Ovary (tissue), 7 donors: ENCODE measurements at regions not wholly inside any gene's neighbourhood (a gene's known extent, or its start where the extent isn't known, plus 50 kb on each side); places are given as distances from the start of the nearest gene placed in this dataset.

Experiments
- DNase-seq, 5 donors: peaks; one replicate each; pipeline ENCODE4 v3.0.0-alpha.2; 2019 to 2020
- H3K27ac ChIP-seq, 2 donors: fragments of 200-600 bp; one replicate each; pipeline versions ENCODE4 v1.5.1 to v1.8.0; 2019 to 2022
- H3K27me3 ChIP-seq: fragments of 200-600 bp; one replicate; pipeline ENCODE4 v1.8.0; 2022
- H3K36me3 ChIP-seq: fragments of 200-600 bp; sonication (generic); one replicate; pipeline ENCODE4 v1.5.1; 2019
- H3K4me1 ChIP-seq: one replicate; pipeline ENCODE4 v1.8.1; 2013; ENCODE audit warnings: mild to moderate bottlenecking, moderate library complexity; ENCODE audit not compliant: insufficient read depth
- H3K4me3 ChIP-seq: fragments of 200-600 bp; sonication (generic); one replicate; pipeline ENCODE4 v1.5.1; 2017
- H3K9me3 ChIP-seq, 2 donors: fragments of 200-600 bp in 1 of 2; sonication (generic) in 1 of 2; one replicate each; pipeline versions ENCODE4 v1.5.1 to v1.8.1; 2013 to 2019; ENCODE audit warnings: mild to moderate bottlenecking in 1 of 2, moderate library complexity in 1 of 2
- EP300 ChIP-seq: sonication (generic); formaldehyde crosslinking; IDR thresholded peaks from one replicate; pipeline ENCODE4 v1.6.1; 2017; ENCODE audit warnings: antibody characterized with exemption
- POLR2A ChIP-seq: fragments of 450-650 bp; IDR thresholded peaks from one replicate; pipeline ENCODE4 v1.6.1; 2017; ENCODE audit warnings: antibody characterized with exemption, mild to moderate bottlenecking, moderate library complexity
- WGBS, 3 donors: extraction: QIAGEN DNeasy Blood & Tissue Kit in 1 of 3; methylation state at CpG; one replicate each; pipeline versions ENCODE4 v1.1.5 to v1.1.7; 2013 to 2017; 5-methylcytosine and 5-hydroxymethylcytosine counted together
- intact Hi-C, 4 donors: fragments of 100-400 bp; cut with DNase I; formaldehyde crosslinking; loops; one replicate each; pipeline versions ENCODE4 v1.11.0 to v1.15.1; 2022 to 2023
- TF ChIP-seq, protein P1 (sequence below), 3 donors: fragments of 450-650 bp in 2 of 3; fragments of 200-600 bp in 1 of 3; IDR thresholded peaks; one replicate each; pipeline versions ENCODE4 v1.5.1 to v1.8.0; 2016 to 2022; ENCODE audit warnings: antibody characterized with exemption in 3 of 3, mild to moderate bottlenecking in 1 of 3
- donor health status: DM: no; HTN: no; CAD: no; lungs with moderate emphysema.
- donor health status: DM: no; HTN: no; CAD: no.
- donor health status: Bipolar disorder and iron deficiency.
- donor health status: DM: no; HTN: no; CAD: no.
- donor health status: DM: yes; HTN: yes; CAD: no.

DNA sequence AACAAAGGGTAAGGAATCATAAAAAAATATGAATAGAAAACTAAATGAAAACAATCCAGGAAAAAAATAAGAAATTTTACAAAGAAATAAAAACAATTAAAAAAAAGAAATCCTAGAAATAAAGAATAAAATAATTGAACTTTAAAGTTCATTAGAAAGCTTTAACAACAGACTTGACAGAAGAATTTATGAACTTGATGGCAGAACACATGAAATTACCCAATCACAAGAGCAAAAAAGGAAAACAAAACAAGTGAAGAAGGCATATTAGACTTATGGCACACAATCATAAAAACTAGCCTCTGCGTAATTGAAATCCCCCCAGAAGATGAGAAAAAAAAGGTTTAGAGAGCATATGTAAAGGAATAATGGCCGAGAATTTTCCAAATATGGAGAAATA, 802.5 kb upstream of the B3GALT2 start:
- no peaks in the 10 kb centered on the region for H3K36me3 ChIP-seq
- intact Hi-C loops: no loop called here
- no peak for DNase-seq
- H3K4me1 ChIP-seq: no peaks in the 10 kb centered on the region
- TF ChIP-seq, protein P1, sequence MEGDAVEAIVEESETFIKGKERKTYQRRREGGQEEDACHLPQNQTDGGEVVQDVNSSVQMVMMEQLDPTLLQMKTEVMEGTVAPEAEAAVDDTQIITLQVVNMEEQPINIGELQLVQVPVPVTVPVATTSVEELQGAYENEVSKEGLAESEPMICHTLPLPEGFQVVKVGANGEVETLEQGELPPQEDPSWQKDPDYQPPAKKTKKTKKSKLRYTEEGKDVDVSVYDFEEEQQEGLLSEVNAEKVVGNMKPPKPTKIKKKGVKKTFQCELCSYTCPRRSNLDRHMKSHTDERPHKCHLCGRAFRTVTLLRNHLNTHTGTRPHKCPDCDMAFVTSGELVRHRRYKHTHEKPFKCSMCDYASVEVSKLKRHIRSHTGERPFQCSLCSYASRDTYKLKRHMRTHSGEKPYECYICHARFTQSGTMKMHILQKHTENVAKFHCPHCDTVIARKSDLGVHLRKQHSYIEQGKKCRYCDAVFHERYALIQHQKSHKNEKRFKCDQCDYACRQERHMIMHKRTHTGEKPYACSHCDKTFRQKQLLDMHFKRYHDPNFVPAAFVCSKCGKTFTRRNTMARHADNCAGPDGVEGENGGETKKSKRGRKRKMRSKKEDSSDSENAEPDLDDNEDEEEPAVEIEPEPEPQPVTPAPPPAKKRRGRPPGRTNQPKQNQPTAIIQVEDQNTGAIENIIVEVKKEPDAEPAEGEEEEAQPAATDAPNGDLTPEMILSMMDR (IDR thresholded peaks at IDR 0.05): no peak
- TF ChIP-seq EP300 (no peak), POLR2A (no peak)
- 45 to 95% (median 74%) methylated on average over 2 of the region's 2 CpGs for WGBS, 3 donors
- no peak overlapping the region for H3K27ac ChIP-seq
- no peaks in the 10 kb centered on the region for H3K27me3 ChIP-seq
- no peak overlapping the region for H3K4me3 ChIP-seq
- H3K9me3 ChIP-seq: peaks cover 0 to 2% of the 10 kb centered on the region in 2 donors

DNA sequence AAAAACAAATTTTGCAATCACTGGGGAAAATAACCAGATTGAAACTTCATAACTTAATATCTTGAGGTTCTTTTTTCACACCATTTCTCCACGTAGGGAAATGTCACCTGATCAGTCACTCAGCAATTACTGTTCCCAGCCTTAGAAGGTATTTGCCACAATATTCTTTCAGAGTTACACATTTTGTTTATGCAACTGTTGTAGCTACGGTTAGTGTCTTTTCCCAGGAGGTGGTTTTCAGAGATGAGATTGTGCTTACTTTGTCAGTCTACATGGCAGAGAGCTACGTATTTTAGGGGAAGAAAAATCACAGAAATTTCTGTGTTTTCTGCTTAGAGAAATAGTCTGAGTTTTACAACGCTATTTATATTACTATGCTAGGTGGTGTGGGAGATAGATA, 792.8 kb upstream of the B3GALT2 start:
- DNase-seq: no peak
- no peaks in the 10 kb centered on the region for H3K4me1 ChIP-seq
- H3K27ac ChIP-seq: no peak overlapping the region
- no peaks in the 10 kb centered on the region for H3K27me3 ChIP-seq
- intact Hi-C loops: no loop called here
- TF ChIP-seq POLR2A (no peak), EP300 (no peak)
- TF ChIP-seq, protein P1 (IDR thresholded peaks at IDR 0.05): no peak
- H3K36me3 ChIP-seq: no peaks in the 10 kb centered on the region
- WGBS, 3 donors: 90 to 92% (median 90%) methylated on average over 4 of the region's 4 CpGs
- no peaks in the 10 kb centered on the region for H3K9me3 ChIP-seq
- no peak overlapping the region for H3K4me3 ChIP-seq

DNA sequence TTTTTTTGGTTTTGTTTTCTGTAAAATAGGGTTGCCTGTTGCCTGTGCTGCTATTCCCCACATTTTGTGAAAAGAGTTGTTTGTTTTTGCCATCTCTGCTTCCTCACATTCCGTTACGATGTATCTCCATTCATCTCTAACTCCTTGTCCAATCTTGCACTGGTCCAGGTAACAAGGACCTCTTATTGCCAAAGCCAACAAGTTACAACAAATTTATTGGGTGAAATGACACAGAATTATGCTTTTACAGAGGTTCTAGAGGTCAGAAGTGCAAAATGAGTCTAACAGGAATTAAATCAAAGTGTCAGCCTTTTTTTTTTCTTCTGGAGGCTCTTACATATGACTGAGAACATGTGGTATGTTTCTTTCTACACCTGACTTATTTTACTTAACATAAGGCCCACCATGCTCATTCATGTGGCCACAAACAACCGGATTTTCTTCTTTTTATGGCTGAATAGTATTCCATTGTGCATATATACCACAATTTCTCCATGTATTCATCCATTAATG, 787.9 kb upstream of the B3GALT2 start:
- no peaks in the 10 kb centered on the region for H3K9me3 ChIP-seq
- H3K36me3 ChIP-seq: no peaks in the 10 kb centered on the region
- H3K27me3 ChIP-seq: no peaks in the 10 kb centered on the region
- intact Hi-C loops: no loop called here
- TF ChIP-seq, protein P1 (IDR thresholded peaks at IDR 0.05): no peak
- no peak overlapping the region for H3K27ac ChIP-seq
- DNase-seq: no peak
- H3K4me1 ChIP-seq: no peaks in the 10 kb centered on the region
- WGBS, 3 donors: 82 to 93% (median 87%) methylated on average over 3 of the region's 3 CpGs
- H3K4me3 ChIP-seq: no peak overlapping the region

DNA sequence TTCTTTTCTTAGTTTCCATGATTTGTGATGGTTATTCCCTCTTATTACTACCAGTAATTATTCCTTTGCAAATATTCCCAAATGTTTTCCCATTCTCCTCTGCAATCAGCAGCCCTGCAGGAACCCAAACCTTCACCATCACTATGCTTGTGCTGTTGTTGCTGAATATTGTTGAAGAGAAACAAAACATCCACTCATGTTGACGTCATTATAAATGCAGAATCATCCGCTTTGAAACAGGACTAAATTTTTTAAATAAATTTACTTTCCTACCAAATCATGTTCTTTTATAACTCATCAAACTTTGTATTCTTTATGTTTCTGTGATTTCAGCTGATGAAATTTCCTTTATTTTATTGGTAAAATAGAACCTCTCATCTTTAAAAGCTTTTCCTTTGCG, 787.0 kb upstream of the B3GALT2 start:
- H3K27me3 ChIP-seq: no peaks in the 10 kb centered on the region
- DNase-seq: no peak
- no peaks in the 10 kb centered on the region for H3K36me3 ChIP-seq
- TF ChIP-seq EP300 (no peak), POLR2A (no peak)
- TF ChIP-seq, protein P1 (IDR thresholded peaks at IDR 0.05): no peak
- 91 to 93% (median 93%) methylated on average over 3 of the region's 3 CpGs for WGBS, 3 donors
- H3K4me3 ChIP-seq: no peak overlapping the region
- H3K9me3 ChIP-seq: no peaks in the 10 kb centered on the region
- intact Hi-C loops: no loop called here
- no peak overlapping the region for H3K27ac ChIP-seq
- H3K4me1 ChIP-seq: no peaks in the 10 kb centered on the region

DNA sequence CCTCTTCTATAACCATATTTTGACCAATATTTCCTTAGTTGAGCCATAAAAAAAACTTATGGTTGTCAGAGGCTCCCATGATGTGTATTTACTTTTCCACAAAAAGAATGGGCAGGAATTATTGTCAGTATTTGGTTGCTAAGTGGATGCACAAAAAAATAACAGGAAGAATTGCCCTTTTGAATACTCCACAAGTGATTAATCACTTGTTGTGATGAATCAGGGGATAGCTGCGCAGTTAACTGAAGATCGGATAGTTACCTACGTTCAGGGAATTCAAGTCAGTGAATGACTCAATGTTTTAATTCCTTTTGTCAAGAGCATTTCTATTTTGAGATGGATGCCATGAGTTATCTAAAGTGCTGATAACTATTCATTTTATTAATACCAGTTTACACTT, 785.2 kb upstream of the B3GALT2 start:
- Histone ChIP-seq H3K27ac (no peak overlapping the region), H3K4me3 (no peak overlapping the region), H3K4me1 (no peaks in the 10 kb centered on the region), H3K36me3 (no peaks in the 10 kb centered on the region), H3K27me3 (no peaks in the 10 kb centered on the region), H3K9me3 (no peaks in the 10 kb centered on the region)
- TF ChIP-seq POLR2A (no peak), EP300 (no peak)
- TF ChIP-seq, protein P1 (IDR thresholded peaks at IDR 0.05): no peak
- DNase-seq: no peak
- 78 to 88% (median 81%) methylated on average over 3 of the region's 3 CpGs for WGBS, 3 donors
- intact Hi-C loops: no loop called here
